SU-DHL-6 (cell line): ENCODE measurements at regions not wholly inside any gene's neighbourhood (a gene's known extent, or its start where the extent isn't known, plus 50 kb on each side); places are given as distances from the start of the nearest gene placed in this dataset.

ENCODE experiments used
- H2AFZ ChIP-seq: fragments of 200-600 bp; sonication (generic); 2 replicates; pipeline ENCODE4 v1.6.1; 2014; ENCODE audit warnings: low read depth, mild to moderate bottlenecking, moderate library complexity, mixed read lengths, antibody characterized with exemption, low read length; ENCODE audit not compliant: severe bottlenecking
- H3F3A ChIP-seq: fragments of 200-600 bp; shearing (Covaris generic); 2 replicates; pipeline ENCODE4 v1.6.0; 2016; ENCODE audit warnings: antibody characterized with exemption, mild to moderate bottlenecking; ENCODE audit not compliant: insufficient read depth
- H3K27ac ChIP-seq: fragments of 200-600 bp; sonication (generic); 2 replicates; pipeline ENCODE4 v1.5.1; 2016; ENCODE audit warnings: low read depth, mild to moderate bottlenecking, low read length, moderate library complexity, mixed read lengths
- H3K27me3 ChIP-seq: fragments of 200-600 bp; sonication (generic), shearing (Covaris generic); 2 replicates; pipeline ENCODE4 v1.6.0; 2014; ENCODE audit warnings: mild to moderate bottlenecking, low read length
- H3K36me3 ChIP-seq: fragments of 200-600 bp; sonication (generic); 2 replicates; pipeline ENCODE4 v1.6.1; 2014; ENCODE audit warnings: mild to moderate bottlenecking, low read length, mixed read lengths
- H3K4me2 ChIP-seq: fragments of 300-600, 200-600 bp; shearing (Covaris generic), sonication (generic); 2 replicates; pipeline ENCODE4 v1.6.0; 2014; ENCODE audit warnings: low read length, low read depth, mild to moderate bottlenecking; ENCODE audit not compliant: poor library complexity, severe bottlenecking
- H3K4me3 ChIP-seq: fragments of 200-600 bp; sonication (generic); 2 replicates; pipeline ENCODE4 v1.5.1; 2014; ENCODE audit warnings: antibody characterized with exemption, low read length, mild to moderate bottlenecking, mixed read lengths; ENCODE audit not compliant: insufficient read depth, poor library complexity, severe bottlenecking
- H3K79me2 ChIP-seq: fragments of 200-600 bp; sonication (generic); 2 replicates; pipeline ENCODE4 v1.6.1; 2014; ENCODE audit warnings: mild to moderate bottlenecking, low read length, moderate library complexity; ENCODE audit not compliant: insufficient read depth
- H3K9ac ChIP-seq: fragments of 200-600 bp; sonication (generic); 2 replicates; pipeline ENCODE4 v1.7.0; 2014; ENCODE audit warnings: mild to moderate bottlenecking, low read length
- H3K9me2 ChIP-seq: fragments of 200-600 bp; sonication (generic); replicated peaks from 2 replicates; pipeline ENCODE4 v1.6.1; 2014; ENCODE audit warnings: low read length; ENCODE audit not compliant: insufficient read depth
- H3K9me3 ChIP-seq: fragments of 200-600 bp; sonication (generic); 2 replicates; pipeline ENCODE4 v1.6.1; 2014; ENCODE audit warnings: low read length, mixed read lengths; ENCODE audit not compliant: insufficient read depth
- H4K20me1 ChIP-seq: fragments of 200-600 bp; sonication (generic); 2 replicates; pipeline ENCODE4 v1.6.1; 2014; ENCODE audit warnings: low read depth, mild to moderate bottlenecking, antibody characterized with exemption, low read length, moderate library complexity, mixed read lengths
- EZH2phosphoT487 ChIP-seq: fragments of 200-600 bp; sonication (generic), shearing (Covaris generic); conservative IDR thresholded peaks from 2 replicates; pipeline ENCODE4 v1.6.1; 2018; ENCODE audit warnings: mild to moderate bottlenecking, antibody characterized with exemption, low read length, moderate library complexity, mixed read lengths
- TF ChIP-seq, protein P1 (sequence below): fragments of 200-600 bp; sonication (generic); IDR thresholded peaks from one replicate; pipeline ENCODE4 v1.5.1; 2017; ENCODE audit warnings: antibody characterized with exemption, mild to moderate bottlenecking, low read length, moderate library complexity; ENCODE audit not compliant: insufficient read depth, poor library complexity, severe bottlenecking

DNA sequence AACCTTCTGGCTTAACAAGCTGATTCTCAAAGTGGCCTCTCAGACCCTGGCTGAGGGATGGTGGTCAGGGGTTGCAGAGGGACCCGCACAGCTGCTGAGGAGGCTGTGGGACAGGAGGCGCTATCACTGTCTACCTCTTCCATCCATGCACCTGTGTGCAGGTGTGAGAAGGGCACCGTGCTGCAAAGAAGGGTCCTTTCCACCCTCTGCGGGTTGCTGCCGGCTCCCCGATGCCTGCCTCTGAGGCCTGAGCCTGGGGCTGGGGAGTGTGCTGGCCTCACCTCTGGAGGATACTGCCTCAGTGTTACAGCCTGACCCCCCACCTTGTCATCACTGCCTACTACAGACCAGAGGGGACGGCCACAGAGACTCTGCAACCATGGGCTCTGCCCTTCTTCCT lies 66.1 kb upstream of the B3GAT1 start:
- Histone ChIP-seq H2AFZ (no peak overlapping the region), H3K9me3 (no peaks in the 10 kb centered on the region), H3K79me2 (no peaks in the 10 kb centered on the region), H3K27me3 (no peaks in the 10 kb centered on the region), H3K9me2 (no peaks in the 10 kb centered on the region), H3F3A (no peaks in the 10 kb centered on the region), H3K36me3 (no peaks in the 10 kb centered on the region), H3K9ac (no peak overlapping the region), H3K27ac (no peak overlapping the region), H3K4me3 (no peak overlapping the region), H4K20me1 (no peaks in the 10 kb centered on the region), H3K4me2 (no peak overlapping the region)
- TF ChIP-seq, protein P1, sequence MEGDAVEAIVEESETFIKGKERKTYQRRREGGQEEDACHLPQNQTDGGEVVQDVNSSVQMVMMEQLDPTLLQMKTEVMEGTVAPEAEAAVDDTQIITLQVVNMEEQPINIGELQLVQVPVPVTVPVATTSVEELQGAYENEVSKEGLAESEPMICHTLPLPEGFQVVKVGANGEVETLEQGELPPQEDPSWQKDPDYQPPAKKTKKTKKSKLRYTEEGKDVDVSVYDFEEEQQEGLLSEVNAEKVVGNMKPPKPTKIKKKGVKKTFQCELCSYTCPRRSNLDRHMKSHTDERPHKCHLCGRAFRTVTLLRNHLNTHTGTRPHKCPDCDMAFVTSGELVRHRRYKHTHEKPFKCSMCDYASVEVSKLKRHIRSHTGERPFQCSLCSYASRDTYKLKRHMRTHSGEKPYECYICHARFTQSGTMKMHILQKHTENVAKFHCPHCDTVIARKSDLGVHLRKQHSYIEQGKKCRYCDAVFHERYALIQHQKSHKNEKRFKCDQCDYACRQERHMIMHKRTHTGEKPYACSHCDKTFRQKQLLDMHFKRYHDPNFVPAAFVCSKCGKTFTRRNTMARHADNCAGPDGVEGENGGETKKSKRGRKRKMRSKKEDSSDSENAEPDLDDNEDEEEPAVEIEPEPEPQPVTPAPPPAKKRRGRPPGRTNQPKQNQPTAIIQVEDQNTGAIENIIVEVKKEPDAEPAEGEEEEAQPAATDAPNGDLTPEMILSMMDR: no peak

DNA sequence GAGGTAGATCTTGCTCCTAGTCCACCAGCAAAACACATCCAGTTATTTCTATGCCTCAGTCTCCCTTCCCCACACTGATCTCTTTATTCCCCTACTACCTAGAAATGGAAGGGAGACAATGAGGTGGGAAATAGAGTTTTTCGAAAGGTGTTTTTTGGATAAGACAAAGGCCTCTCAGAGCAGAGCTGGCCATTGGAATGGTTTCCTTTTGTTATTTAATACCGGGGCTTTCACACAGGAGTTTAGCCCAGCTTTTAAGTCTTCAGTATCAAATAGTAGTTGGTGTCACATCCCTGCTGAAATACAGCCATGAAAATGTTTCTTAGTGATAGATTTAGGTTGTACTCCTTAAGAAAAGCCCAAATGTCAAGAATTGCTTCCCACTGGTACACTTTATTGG lies 65.4 kb upstream of the B3GAT1 start:
- Histone ChIP-seq H3K9me3 (no peaks in the 10 kb centered on the region), H3K4me3 (no peak overlapping the region), H3K9ac (no peak overlapping the region), H3F3A (no peaks in the 10 kb centered on the region), H3K9me2 (no peaks in the 10 kb centered on the region), H3K79me2 (no peaks in the 10 kb centered on the region), H3K4me2 (no peak overlapping the region), H3K27me3 (no peaks in the 10 kb centered on the region), H3K36me3 (no peaks in the 10 kb centered on the region), H2AFZ (no peak overlapping the region), H3K27ac (no peak overlapping the region), H4K20me1 (no peaks in the 10 kb centered on the region)
- no peak for TF ChIP-seq EZH2phosphoT487
- TF ChIP-seq, protein P1: no peak

DNA sequence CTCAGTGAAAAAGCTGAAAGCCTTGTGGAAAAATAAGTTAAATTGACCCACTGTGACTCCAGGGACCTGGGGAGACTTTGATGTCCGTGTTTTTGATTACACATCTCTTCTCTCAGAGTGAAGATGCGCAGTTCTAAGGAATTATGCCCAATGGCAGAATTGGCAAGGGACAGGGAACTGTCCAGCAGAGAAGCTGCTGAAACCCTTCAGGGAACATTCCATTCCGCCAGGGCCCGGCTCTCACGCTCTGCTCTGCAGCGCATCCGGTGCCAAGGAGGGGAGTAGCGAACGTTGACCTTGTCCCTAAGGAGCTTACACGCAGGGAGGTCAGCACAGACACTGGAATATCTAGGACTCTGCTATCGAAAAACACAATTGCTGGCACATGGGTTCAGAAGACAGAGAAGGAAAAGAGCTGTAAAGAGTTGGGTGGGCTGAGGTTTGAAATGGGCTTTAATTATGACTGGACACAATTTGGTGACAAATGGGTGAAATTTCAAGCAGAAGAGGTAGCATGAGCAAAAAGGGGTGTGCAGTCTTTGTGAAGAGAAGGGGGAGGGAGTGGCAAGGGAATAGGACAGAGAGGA lies 64.5 kb upstream of the B3GAT1 start:
- Histone ChIP-seq H3K4me3 (no peak overlapping the region), H3K27me3 (no peaks in the 10 kb centered on the region), H3K36me3 (no peaks in the 10 kb centered on the region), H3K27ac (no peak overlapping the region), H4K20me1 (no peaks in the 10 kb centered on the region), H3F3A (no peaks in the 10 kb centered on the region), H3K4me2 (no peak overlapping the region), H3K79me2 (no peaks in the 10 kb centered on the region), H3K9ac (no peak overlapping the region), H3K9me3 (no peaks in the 10 kb centered on the region), H3K9me2 (no peaks in the 10 kb centered on the region), H2AFZ (no peak overlapping the region)
- no peak for TF ChIP-seq EZH2phosphoT487
- TF ChIP-seq, protein P1: no peak
